H1 (cell line): ENCODE measurements at regions not wholly inside any gene's neighbourhood (a gene's known extent, or its start where the extent isn't known, plus 50 kb on each side); places are given as distances from the start of the nearest gene placed in this dataset.

Experiments
- CHD2 ChIP-seq: IDR thresholded peaks from 2 replicates; pipeline ENCODE4 v1.6.1; 2012; ENCODE audit warnings: low read length, improper control_type of control experiment
- E2F6 ChIP-seq: IDR thresholded peaks from 2 replicates; pipeline ENCODE4 v1.6.1; 2012; ENCODE audit warnings: inconsistent platforms
- TAF7 ChIP-seq: optimal IDR thresholded peaks from 2 replicates; pipeline ENCODE3; 2011; ENCODE audit warnings: low read depth, mild to moderate bottlenecking, inconsistent platforms, low read length, moderate library complexity, borderline replicate concordance

GRCh38 chr3:132136334-132136716 is 101.5 kb upstream of the CPNE4 start (continued):
- TF ChIP-seq CHD2 (no peak), E2F6 (no peak), TAF7 (no peak)
